ENCODE measurements at regions not wholly inside any gene's neighbourhood (a gene's known extent, or its start where the extent isn't known, plus 50 kb on each side); places are given as distances from the start of the nearest gene placed in this dataset.

GRCh38 chr17:71802663-71803062 is 318.2 kb upstream of the SOX9 start:
- Histone ChIP-seq H3K56ac (ENCODE audit: extremely low read depth, insufficient read depth, low read length) (no peak overlapping the region), H3K9me1 (ENCODE audit: insufficient read depth, low read length) (no peaks in the 10 kb centered on the region), H3K9ac (ENCODE audit: low read depth, low read length) (no peak overlapping the region), H3K27me3 (ENCODE audit: control insufficient read depth, insufficient read depth, low read length) (no peaks in the 10 kb centered on the region; the same call in 1 of the 2 replicates), H3K4me1 (ENCODE audit: control insufficient read depth, insufficient read depth, low read length) (no peaks in the 10 kb centered on the region), H4K8ac (ENCODE audit: low read depth in 2 of 2, low read length in 2 of 2) (no peak overlapping the region), H3K18ac (ENCODE audit: low read depth, low read length) (no peak overlapping the region), H3K4me2 (ENCODE audit: low read depth, low read length) (no peak overlapping the region), H2BK5ac (ENCODE audit: low read depth, low read length, poor library complexity, severe bottlenecking) (no peak overlapping the region), H2AFZ (replicated peaks; ENCODE audit: low read length, poor library complexity) (no peak overlapping the region), H3K23ac (ENCODE audit: low read depth, low read length) (no peak overlapping the region), H3K4me3 (ENCODE audit: insufficient read depth, low read depth, low read length) (no peak overlapping the region), H2BK120ac (ENCODE audit: low read depth, low read length) (no peak overlapping the region), H3K14ac (replicated peaks; ENCODE audit: low read depth, low read length) (no peak overlapping the region), H4K91ac (ENCODE audit: insufficient read depth, low read depth, low read length) (no peak overlapping the region), H4K20me1 (ENCODE audit: insufficient read depth, low read length) (no peaks in the 10 kb centered on the region), H2AK9ac (replicated peaks; ENCODE audit: low read depth, low read length, poor library complexity) (no peak overlapping the region), H3K4ac (ENCODE audit: low read depth, low read length) (no peak overlapping the region), H3K27ac (ENCODE audit: insufficient read depth, low read length) (no peak overlapping the region), H4K5ac (ENCODE audit: low read depth, low read length) (no peak overlapping the region), H2BK15ac (ENCODE audit: low read depth, low read length) (no peak overlapping the region), H2BK20ac (ENCODE audit: low read depth, low read length) (no peak overlapping the region), H3K79me1 (ENCODE audit: low read depth in 1 of 2, low read length in 2 of 2) (no peaks in the 10 kb centered on the region), H2AK5ac (ENCODE audit: low read depth, low read length) (no peak overlapping the region), H3K36me3 (ENCODE audit: control insufficient read depth, insufficient read depth, low read length) (no peaks in the 10 kb centered on the region), H3K9me3 (ENCODE audit: control insufficient read depth, insufficient read depth, low read length) (no peaks in the 10 kb centered on the region)
- TF ChIP-seq, protein P1, sequence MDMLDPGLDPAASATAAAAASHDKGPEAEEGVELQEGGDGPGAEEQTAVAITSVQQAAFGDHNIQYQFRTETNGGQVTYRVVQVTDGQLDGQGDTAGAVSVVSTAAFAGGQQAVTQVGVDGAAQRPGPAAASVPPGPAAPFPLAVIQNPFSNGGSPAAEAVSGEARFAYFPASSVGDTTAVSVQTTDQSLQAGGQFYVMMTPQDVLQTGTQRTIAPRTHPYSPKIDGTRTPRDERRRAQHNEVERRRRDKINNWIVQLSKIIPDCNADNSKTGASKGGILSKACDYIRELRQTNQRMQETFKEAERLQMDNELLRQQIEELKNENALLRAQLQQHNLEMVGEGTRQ (IDR thresholded peaks at IDR 0.05; ENCODE audit: low read depth, low read length) = no peak
- TF ChIP-seq CEBPB (IDR thresholded peaks at IDR 0.05; ENCODE audit: low read depth, low read length) (no peak), FOS (IDR thresholded peaks at IDR 0.05; ENCODE audit: low read depth, low read length) (no peak), MXI1 (IDR thresholded peaks at IDR 0.05; ENCODE audit: borderline replicate concordance, low read depth, low read length) (no peak), MAFK (IDR thresholded peaks at IDR 0.05; ENCODE audit: low read depth, low read length) (no peak), CHD1 (IDR thresholded peaks at IDR 0.05; ENCODE audit: low read depth, low read length) (no peak), RAD21 (IDR thresholded peaks at IDR 0.05; ENCODE audit: low read length) (no peak), NFE2L2 (IDR thresholded peaks at IDR 0.05; ENCODE audit: low read depth, low read length) (no peak), RCOR1 (IDR thresholded peaks at IDR 0.05; ENCODE audit: insufficient replicate concordance, low read length) (no peak), CTCF (conservative IDR thresholded peaks at IDR 0.05; ENCODE audit: low read depth, low read length) (no peak), BHLHE40 (IDR thresholded peaks at IDR 0.05; ENCODE audit: low read depth, low read length) (no peak)
- TF ChIP-seq, protein P2, sequence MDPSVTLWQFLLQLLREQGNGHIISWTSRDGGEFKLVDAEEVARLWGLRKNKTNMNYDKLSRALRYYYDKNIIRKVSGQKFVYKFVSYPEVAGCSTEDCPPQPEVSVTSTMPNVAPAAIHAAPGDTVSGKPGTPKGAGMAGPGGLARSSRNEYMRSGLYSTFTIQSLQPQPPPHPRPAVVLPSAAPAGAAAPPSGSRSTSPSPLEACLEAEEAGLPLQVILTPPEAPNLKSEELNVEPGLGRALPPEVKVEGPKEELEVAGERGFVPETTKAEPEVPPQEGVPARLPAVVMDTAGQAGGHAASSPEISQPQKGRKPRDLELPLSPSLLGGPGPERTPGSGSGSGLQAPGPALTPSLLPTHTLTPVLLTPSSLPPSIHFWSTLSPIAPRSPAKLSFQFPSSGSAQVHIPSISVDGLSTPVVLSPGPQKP (IDR thresholded peaks at IDR 0.05; ENCODE audit: borderline replicate concordance, low read depth, low read length) = no peak
- intact Hi-C loops (cut with micrococcal nuclease) (no loop called here), dilution Hi-C loops (cut with HindIII; ENCODE audit: low sequenced_read_pairs, unreplicated experiment) (no loop called here), in situ Hi-C loops (cut with MboI; ENCODE audit: low sequenced_read_pairs) (no loop called here)
- POLR2A ChIA-PET (ENCODE audit: unreplicated experiment) = no interaction called here
- no peak for ATAC-seq (ENCODE audit: low read depth)
- no TSS peak for BruUV-seq (replicated peaks)
- DNase-seq = no peak
- CTCF ChIA-PET = interaction anchor here (0.6 kb wide), 1 partner anchor 295 kb away, joined by 4 read pairs; no protein-coding TSS in a partner anchor
- no CpG with 5 or more reads among the region's 3 CpGs for WGBS, 2 experiments (ENCODE audit: extremely low coverage in 2 of 2, insufficient read length in 1 of 2)

Measured in IMR-90 (cell line).